Upper lobe of left lung (tissue), 6 donors: ENCODE measurements at regions not wholly inside any gene's neighbourhood (a gene's known extent, or its start where the extent isn't known, plus 50 kb on each side); places are given as distances from the start of the nearest gene placed in this dataset.

Experiments
- ATAC-seq, 2 donors: fragments of 200-7000 bp; cut with Tn5 transposase; one replicate each; pipeline ENCODE4 v1.9.1; 2022; ENCODE audit warnings: mild to moderate bottlenecking in 2 of 2, moderate library complexity in 2 of 2; ENCODE audit not compliant: low FRiP score in 2 of 2
- DNase-seq, 2 donors: peaks; one replicate each; pipeline ENCODE4 v3.0.0-alpha.2; 2019 to 2020
- H3K27ac ChIP-seq, 4 donors: fragments of 200-600 bp; sonication (generic); one replicate each; pipeline ENCODE4 v1.5.1; 2016 to 2019
- H3K27me3 ChIP-seq, 4 donors: fragments of 200-600 bp; sonication (generic); one replicate each; pipeline ENCODE4 v1.5.1; 2017 to 2019
- H3K36me3 ChIP-seq, 4 donors: fragments of 200-600 bp; sonication (generic); one replicate each; pipeline ENCODE4 v1.5.1; 2016 to 2019
- H3K4me1 ChIP-seq, 4 donors: fragments of 200-600 bp; sonication (generic); one replicate each; pipeline ENCODE4 v1.5.1; 2018 to 2019
- H3K4me3 ChIP-seq, 4 donors: fragments of 200-600 bp; sonication (generic); one replicate each; pipeline ENCODE4 v1.5.1; 2017 to 2019; ENCODE audit warnings: mild to moderate bottlenecking in 2 of 4, moderate library complexity in 1 of 4
- H3K9me3 ChIP-seq, 4 donors: fragments of 200-600 bp; sonication (generic); one replicate each; pipeline ENCODE4 v1.5.1; 2018 to 2019
- CTCF ChIP-seq, 6 experiments: fragments of 450-650 bp in 4 of 6; fragments of 200-600 bp in 2 of 6; sonication (generic) in 2 of 6; IDR thresholded peaks; one replicate each; pipeline ENCODE4 v1.5.1; 2016 to 2019; ENCODE audit warnings: antibody characterized with exemption in 6 of 6
- EP300 ChIP-seq, 4 donors: sonication (generic); formaldehyde crosslinking; IDR thresholded peaks; one replicate each; pipeline ENCODE4 v1.5.1; 2017; ENCODE audit warnings: antibody characterized with exemption in 4 of 4, control low read depth in 2 of 4
- POLR2A ChIP-seq, 4 donors: fragments of 450-650 bp; IDR thresholded peaks; one replicate each; pipeline ENCODE4 v1.5.1; 2016 to 2017; ENCODE audit warnings: antibody characterized with exemption in 4 of 4, mild to moderate bottlenecking in 2 of 4
- POLR2AphosphoS5 ChIP-seq, 2 donors: sonication (generic); formaldehyde crosslinking; IDR thresholded peaks; one replicate each; pipeline ENCODE4 v1.5.1; 2017; ENCODE audit warnings: antibody characterized with exemption in 2 of 2
- WGBS, 2 donors: methylation state at CpG; one replicate each; pipeline ENCODE4 v1.1.5; 2017 to 2018; 5-methylcytosine and 5-hydroxymethylcytosine counted together
- small RNA-seq, 4 donors: library from RNA; depleted of rRNA; stranded (forward); fragments of <200 nt; gene quantifications; one replicate each; pipeline ENCODE3, GENCODE V24; 2016
- donor health status: DM: no; HTN: no; CAD: no; lungs with moderate emphysema.
- donor health status: DM: no; HTN: yes; CAD: no; lungs with severe emphysema.

GRCh38 chrX:116605576-116605975 lies 142.8 kb upstream of the CT83 start:
- no peaks in the 10 kb centered on the region for H3K36me3 ChIP-seq
- no peaks in the 10 kb centered on the region for H3K4me1 ChIP-seq
- no peaks in the 10 kb centered on the region for H3K9me3 ChIP-seq
- ATAC-seq: no peak
- DNase-seq: no peak
- H3K4me3 ChIP-seq: no peak overlapping the region
- no peak overlapping the region for H3K27ac ChIP-seq
- H3K27me3 ChIP-seq: no peaks in the 10 kb centered on the region
- TF ChIP-seq POLR2A (IDR thresholded peaks at IDR 0.05): no peak
- no peak for TF ChIP-seq POLR2AphosphoS5 (IDR thresholded peaks at IDR 0.05)
- no peak for TF ChIP-seq CTCF (IDR thresholded peaks at IDR 0.05)
- TF ChIP-seq EP300 (IDR thresholded peaks at IDR 0.05): no peak
- WGBS, 2 donors: 60% methylated on average over 1 of the region's 1 CpG; no CpG with 5 or more reads in 1 of the 2 donors

DNA sequence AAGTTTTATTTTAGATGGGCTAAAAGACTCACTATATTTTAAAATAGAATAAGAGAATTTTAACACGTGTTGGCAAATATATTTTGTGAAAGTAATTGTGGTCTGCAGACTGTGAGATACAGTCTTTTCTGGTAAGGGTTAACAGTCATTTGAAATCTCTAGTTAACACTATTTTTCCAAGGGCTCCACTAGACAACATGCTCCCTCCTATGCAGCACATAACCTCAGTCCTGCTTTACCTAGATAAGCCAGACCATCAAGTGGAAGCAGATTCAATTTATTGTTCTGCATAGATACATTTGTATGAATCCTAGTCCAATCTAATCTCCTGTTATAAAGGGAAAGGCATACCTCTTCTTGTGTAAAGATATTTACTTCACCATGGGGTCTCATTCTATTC lies 133.2 kb upstream of the CT83 start:
- 47 to 79% methylated on average over 1 of the region's 1 CpG for WGBS, 2 donors
- DNase-seq (no peak), ATAC-seq (no peak)
- no peaks in the 10 kb centered on the region for H3K27me3 ChIP-seq
- no peak overlapping the region for H3K27ac ChIP-seq
- H3K9me3 ChIP-seq: no peaks in the 10 kb centered on the region
- H3K4me1 ChIP-seq: no peaks in the 10 kb centered on the region
- H3K4me3 ChIP-seq: no peak overlapping the region
- H3K36me3 ChIP-seq: no peaks in the 10 kb centered on the region
- TF ChIP-seq CTCF (IDR thresholded peaks at IDR 0.05) (no peak), POLR2A (IDR thresholded peaks at IDR 0.05) (no peak), POLR2AphosphoS5 (IDR thresholded peaks at IDR 0.05) (no peak), EP300 (IDR thresholded peaks at IDR 0.05) (no peak)

Small RNA genes lying in the stretch of these regions (small RNA-seq; reads per million reads assigned to genes)
- gene RNU6-1323P: 0 reads per million in 4 donors
